GM18505 (cell line): ENCODE measurements at regions not wholly inside any gene's neighbourhood (a gene's known extent, or its start where the extent isn't known, plus 50 kb on each side); places are given as distances from the start of the nearest gene placed in this dataset.

ENCODE experiments used
- ATAC-seq: cut with Tn5 transposase; IDR thresholded peaks from one replicate; pipeline ENCODE4 v1.9.1; 2021; ENCODE audit not compliant: unreplicated experiment
- POLR2A ChIP-seq: IDR thresholded peaks from 4 replicates; pipeline ENCODE4 v1.6.1; 2011; ENCODE audit warnings: borderline replicate concordance; ENCODE audit not compliant: insufficient read depth, insufficient read length; ENCODE audit errors: extremely low read depth

- no peak for TF ChIP-seq POLR2A
- ATAC-seq, result no peak
These were observed 165.4 kb downstream of the MIS18A start for GRCh38 chr21:32113486-32113885.

- TF ChIP-seq POLR2A, result no peak
- no peak for ATAC-seq
These were observed 166.7 kb downstream of the MIS18A start for GRCh38 chr21:32112195-32112594.

DNA sequence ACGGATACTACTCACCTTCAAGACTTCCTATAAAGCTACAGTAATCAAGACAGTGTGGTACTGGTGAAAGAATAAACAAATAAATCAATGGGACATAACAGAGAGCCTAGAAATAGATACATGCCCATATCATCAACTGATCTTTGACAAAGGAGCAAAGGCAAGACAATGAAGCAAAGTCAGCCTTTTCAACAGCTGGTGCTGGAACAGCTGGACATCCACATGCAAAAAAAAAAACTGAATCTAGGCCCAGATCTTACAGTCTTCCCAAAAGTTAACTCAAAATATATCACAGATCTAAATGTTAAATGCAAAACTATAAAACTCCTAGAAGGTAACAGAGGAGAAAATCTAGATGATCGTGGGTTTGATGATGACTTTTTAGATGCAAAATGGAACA lies 170.3 kb downstream of the MIS18A start:
- ATAC-seq, result no peak
- no peak for TF ChIP-seq POLR2A

DNA sequence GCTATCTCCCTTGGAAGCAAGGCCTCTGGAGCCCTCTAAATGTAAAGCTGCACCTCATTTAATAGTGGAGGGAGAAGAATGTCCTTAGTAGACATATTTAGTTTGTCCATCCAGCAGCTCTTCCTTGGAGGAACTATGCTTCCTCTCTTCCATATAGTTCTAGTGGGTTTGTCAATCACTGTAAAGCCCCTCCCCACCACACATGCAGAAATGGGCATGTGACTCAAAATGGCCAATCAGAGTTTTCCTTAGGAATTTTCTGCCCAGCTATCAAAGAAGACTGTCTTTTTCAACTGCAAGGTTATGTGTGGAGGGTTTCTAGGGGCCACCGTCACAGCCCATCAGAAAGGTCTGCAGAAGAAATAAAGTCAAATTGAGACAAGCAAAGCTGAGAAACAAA lies 175.5 kb downstream of the MIS18A start:
- no peak for TF ChIP-seq POLR2A
- no peak for ATAC-seq

DNA sequence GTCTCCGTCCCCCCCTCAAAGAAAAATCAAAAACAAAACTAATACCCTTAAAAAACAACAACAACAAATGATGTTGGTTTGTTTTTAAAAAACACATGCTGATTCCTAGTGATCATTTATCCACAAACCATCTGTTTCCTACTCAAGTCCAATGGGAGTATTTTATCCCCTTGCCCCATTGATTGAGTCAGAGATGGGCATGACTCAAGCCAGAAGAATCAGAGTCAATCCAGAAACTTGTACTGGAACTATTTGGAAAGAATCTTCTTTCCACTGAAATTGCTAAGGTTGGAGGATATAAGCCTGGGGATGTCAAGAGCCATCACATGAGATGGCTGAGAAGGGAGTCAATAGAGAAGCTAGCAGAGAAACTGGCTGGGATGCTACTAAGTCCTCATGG lies 176.4 kb downstream of the MIS18A start:
- TF ChIP-seq POLR2A, result no peak
- ATAC-seq, result no peak

DNA sequence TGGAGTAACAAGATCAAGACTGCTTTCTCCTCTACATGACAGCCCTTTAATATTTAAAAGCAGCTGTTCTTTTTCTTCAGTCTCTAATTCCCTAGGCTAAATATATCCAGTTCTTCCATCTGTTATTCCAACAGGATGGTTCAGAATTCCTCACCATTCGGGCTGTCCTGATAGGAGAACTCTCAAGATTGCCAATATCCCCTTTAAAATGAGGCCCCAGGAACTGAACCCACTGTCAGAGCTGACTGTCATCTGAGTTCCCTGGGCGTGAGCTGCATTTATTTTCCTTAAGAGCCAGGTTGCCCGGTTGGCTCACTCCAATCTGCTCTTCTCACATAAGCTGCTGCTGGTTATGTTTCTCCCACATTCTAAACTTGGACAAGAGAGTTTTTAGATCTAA lies 177.6 kb downstream of the MIS18A start:
- no peak for ATAC-seq

GRCh38 chr21:32100423-32100822 lies 178.4 kb downstream of the MIS18A start:
- TF ChIP-seq POLR2A, result no peak
- no peak for ATAC-seq

More for the DNA sequence above, 177.6 kb downstream of the MIS18A start:
- TF ChIP-seq POLR2A, result no peak

- no peak for ATAC-seq
- no peak for TF ChIP-seq POLR2A
These were observed 178.9 kb downstream of the MIS18A start for GRCh38 chr21:32099812-32100416.

GRCh38 chr21:32096411-32096810 lies 182.4 kb downstream of the MIS18A start:
- TF ChIP-seq POLR2A, result no peak

GRCh38 chr21:32094804-32095203 lies 184.0 kb downstream of the MIS18A start:
- TF ChIP-seq POLR2A, result no peak
- ATAC-seq, result no peak

More at GRCh38 chr21:32096411-32096810, 182.4 kb downstream of the MIS18A start:
- ATAC-seq, result no peak

GRCh38 chr21:32093646-32094462 lies 185.0 kb downstream of the MIS18A start:
- no peak for TF ChIP-seq POLR2A
- no peak for ATAC-seq

GRCh38 chr21:32090956-32091355 lies 187.9 kb downstream of the MIS18A start:
- TF ChIP-seq POLR2A, result no peak

GRCh38 chr21:32089766-32090165 lies 189.1 kb downstream of the MIS18A start:
- TF ChIP-seq POLR2A, result no peak
- ATAC-seq, result no peak

More at GRCh38 chr21:32090956-32091355, 187.9 kb downstream of the MIS18A start:
- ATAC-seq, result no peak

GRCh38 chr21:32088471-32088870 lies 190.4 kb downstream of the MIS18A start:
- TF ChIP-seq POLR2A, result no peak
- no peak for ATAC-seq
